T-cell (primary cell): ENCODE measurements at regions not wholly inside any gene's neighbourhood (a gene's known extent, or its start where the extent isn't known, plus 50 kb on each side); places are given as distances from the start of the nearest gene placed in this dataset.

Experiments used
- ATAC-seq, 4 experiments: fragments of 200-7000 bp in 3 of 4; fragments of 150-1000 bp in 1 of 4; cut with Tn5 transposase; replicated peaks in 1 of 4; 1 replicate in 3 of 4; 2 replicates in 1 of 4; pipeline ENCODE4 v1.10.0; 2021; ENCODE audit warnings: moderate library complexity in 3 of 4, mild to moderate bottlenecking in 2 of 4, moderate number of reproducible peaks in 1 of 4
- CTCF ChIA-PET, 2 donors: fragments of 300-600 bp; sonication (Branson Sonifier 250); formaldehyde crosslinking; loops; one replicate each; lab custom pipeline; 2022; ENCODE audit warnings: antibody characterized with exemption in 2 of 2; lab: Charles Lee
- POLR2A ChIA-PET, 2 donors: fragments of 300-600 bp; sonication (Branson Sonifier 250); formaldehyde crosslinking; loops; one replicate each; lab custom pipeline; 2022; ENCODE audit warnings: antibody characterized with exemption in 2 of 2; lab: Charles Lee
- DNase-seq, 35 experiments: peaks; one replicate each; pipeline versions ENCODE4 v3.0.0 to v3.0.0-alpha.2; 2013 to 2023
- H3K27ac ChIP-seq: one replicate; pipeline ENCODE4 v1.5.1; 2013; ENCODE audit warnings: low read length
- H3K27me3 ChIP-seq, 2 experiments: replicated peaks in 1 of 2; 1 replicate in 1 of 2; 2 replicates in 1 of 2; pipeline versions ENCODE4 v1.6.1 to v1.7.0; 2013; ENCODE audit warnings: low read length in 1 of 2, mixed read lengths in 1 of 2; ENCODE audit not compliant: control insufficient read depth in 2 of 2, insufficient read depth in 2 of 2; ENCODE audit errors: extremely low read depth in 1 of 2
- H3K36me3 ChIP-seq, 2 donors: 1 replicate in 1 of 2; 2 replicates in 1 of 2; pipeline versions ENCODE4 v1.6.1 to v1.7.0; 2013; ENCODE audit warnings: low read length in 1 of 2; ENCODE audit not compliant: control insufficient read depth in 2 of 2, insufficient read depth in 1 of 2; ENCODE audit errors: extremely low read depth in 1 of 2
- H3K4me1 ChIP-seq, 2 experiments: 1 replicate in 1 of 2; 2 replicates in 1 of 2; pipeline versions ENCODE4 v1.6.1 to v1.7.0; 2013; ENCODE audit warnings: low read length in 2 of 2, mixed read lengths in 1 of 2; ENCODE audit not compliant: insufficient read depth in 2 of 2, control insufficient read depth in 1 of 2; ENCODE audit errors: extremely low read depth in 1 of 2
- H3K4me3 ChIP-seq, 2 donors: 1 replicate in 1 of 2; 2 replicates in 1 of 2; pipeline versions ENCODE4 v1.5.1 to v1.7.0; 2013; ENCODE audit warnings: mild to moderate bottlenecking in 2 of 2, low read length in 1 of 2, moderate library complexity in 1 of 2; ENCODE audit not compliant: control insufficient read depth in 1 of 2; ENCODE audit errors: extremely low read depth in 1 of 2
- H3K9me3 ChIP-seq: 2 replicates; pipeline ENCODE4 v1.7.0; 2013
- H3K27ac Mint-ChIP-seq, 2 donors: one replicate each; pipeline ENCODE4 v1.8.0; 2020 to 2021; ENCODE audit warnings: mild to moderate bottlenecking in 2 of 2, mixed read lengths in 2 of 2
- H3K27me3 Mint-ChIP-seq, 2 donors: one replicate each; pipeline ENCODE4 v1.8.0; 2021 to 2022; ENCODE audit warnings: mixed read lengths in 2 of 2
- H3K36me3 Mint-ChIP-seq: one replicate; pipeline ENCODE4 v1.8.0; 2021; ENCODE audit warnings: mixed read lengths
- H3K4me1 Mint-ChIP-seq, 3 donors: one replicate each; pipeline ENCODE4 v1.8.0; 2020 to 2022; ENCODE audit warnings: mixed read lengths in 3 of 3, mild to moderate bottlenecking in 1 of 3
- H3K4me3 Mint-ChIP-seq, 3 donors: one replicate each; pipeline ENCODE4 v1.8.0; 2020 to 2022; ENCODE audit warnings: mild to moderate bottlenecking in 3 of 3, mixed read lengths in 3 of 3, moderate library complexity in 3 of 3
- H3K9me3 Mint-ChIP-seq, 3 donors: one replicate each; pipeline ENCODE4 v1.8.0; 2020 to 2022; ENCODE audit warnings: mixed read lengths in 3 of 3
- WGBS: methylation state at CpG from one replicate; pipeline ENCODE4 v1.1.5; 2013; ENCODE audit warnings: missing lambda C conversion rate; ENCODE audit not compliant: insufficient coverage; 5-methylcytosine and 5-hydroxymethylcytosine counted together

DNA sequence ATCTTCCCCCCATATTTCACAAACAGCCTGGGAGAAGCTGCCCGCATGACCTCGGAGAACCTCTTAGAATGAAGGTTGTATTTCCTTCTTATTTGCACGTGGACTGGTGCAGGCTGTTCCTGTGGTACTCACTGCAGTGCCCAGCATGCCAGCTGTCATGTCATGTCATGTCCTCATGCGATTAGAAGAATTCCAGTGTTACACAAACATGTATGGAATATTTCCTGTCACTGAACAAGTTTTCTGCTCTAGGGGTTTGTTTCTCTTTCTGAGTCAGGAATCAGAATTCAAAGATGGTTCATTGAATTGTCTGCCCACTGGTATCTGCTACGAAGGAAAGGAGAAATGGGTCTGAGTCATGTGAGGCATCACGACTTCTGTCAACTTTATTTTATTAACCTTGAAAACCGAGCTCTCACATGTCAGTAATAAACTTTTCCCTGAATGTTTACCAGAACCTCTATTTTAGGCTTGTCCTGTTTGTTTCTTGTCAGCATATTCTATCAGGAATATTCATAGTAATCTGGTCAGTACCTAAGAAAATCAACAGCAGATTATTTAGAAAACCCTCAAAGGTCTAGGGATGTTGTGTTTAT, 415.6 kb downstream of the GADD45G start:
- no peak overlapping the region for H3K4me3 ChIP-seq
- DNase-seq (no peak), ATAC-seq (no peak)
- H3K27ac ChIP-seq: no peak overlapping the region
- H3K4me1 Mint-ChIP-seq: peaks cover 0 to 8% (median 0%) of the 10 kb centered on the region in 3 donors
- no peak overlapping the region for H3K4me3 Mint-ChIP-seq
- H3K27me3 ChIP-seq: peaks cover 0 to 20% of the 10 kb centered on the region in 2 experiments
- no peak overlapping the region for H3K27ac Mint-ChIP-seq
- H3K36me3 Mint-ChIP-seq: no peaks in the 10 kb centered on the region
- ChIA-PET POLR2A (no interaction called here), CTCF (interaction anchor here in 1 of 2 donors (0.6 kb wide), 1 partner anchor 417 kb away, joined by 3 read pairs; no protein-coding TSS in a partner anchor)
- 67% methylated on average over 3 of the region's 7 CpGs for WGBS
- H3K9me3 Mint-ChIP-seq: peaks cover 0 to 4% (median 0%) of the 10 kb centered on the region in 3 donors
- H3K27me3 Mint-ChIP-seq: peaks cover 9% of the 10 kb centered on the region in 2 donors
- H3K9me3 ChIP-seq: no peaks in the 10 kb centered on the region
- no peaks in the 10 kb centered on the region for H3K4me1 ChIP-seq
- H3K36me3 ChIP-seq: no peaks in the 10 kb centered on the region

- Histone ChIP-seq H3K36me3 (no peaks in the 10 kb centered on the region), H3K4me3 (no peak overlapping the region), H3K4me1 (no peaks in the 10 kb centered on the region), H3K27ac (no peak overlapping the region), H3K9me3 (no peaks in the 10 kb centered on the region), H3K27me3 (peaks cover 0 to 22% of the 10 kb centered on the region in 2 experiments)
- no peak overlapping the region for H3K4me3 Mint-ChIP-seq
- POLR2A ChIA-PET: no interaction called here
- H3K4me1 Mint-ChIP-seq: peaks cover 0 to 8% (median 0%) of the 10 kb centered on the region in 3 donors
- 89% methylated on average over 12 of the region's 14 CpGs for WGBS
- CTCF ChIA-PET: no interaction called here
- no peaks in the 10 kb centered on the region for H3K36me3 Mint-ChIP-seq
- peaks cover 0 to 4% (median 0%) of the 10 kb centered on the region in 3 donors for H3K9me3 Mint-ChIP-seq
- H3K27me3 Mint-ChIP-seq: peaks cover 9% of the 10 kb centered on the region in 2 donors
- H3K27ac Mint-ChIP-seq: no peak overlapping the region
- DNase-seq (no peak), ATAC-seq (no peak)
These were observed 416.5 kb downstream of the GADD45G start for GRCh38 chr9:90021216-90021906.

DNA sequence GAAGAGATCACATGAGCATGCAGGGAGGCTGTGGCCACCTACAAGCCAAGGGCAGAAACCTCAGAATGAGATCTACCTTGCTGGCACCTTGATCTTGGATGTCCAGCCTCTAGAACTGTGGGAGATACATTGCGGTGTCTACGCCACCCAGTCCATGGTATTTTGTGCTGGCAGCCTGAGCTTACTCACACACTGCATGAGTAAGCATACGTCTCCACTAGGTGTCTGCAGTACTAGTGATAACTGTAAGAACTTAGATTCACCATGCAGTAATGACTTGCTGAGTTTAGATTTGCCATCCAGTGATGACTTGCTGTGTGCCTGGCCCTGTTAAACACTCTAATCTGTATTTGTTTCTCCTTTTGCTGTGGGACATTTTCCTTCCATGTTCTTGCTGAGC, 417.7 kb downstream of the GADD45G start:
- ChIA-PET CTCF (no interaction called here), POLR2A (no interaction called here)
- Histone ChIP-seq H3K27me3 (peaks cover 0 to 22% of the 10 kb centered on the region in 2 experiments), H3K4me3 (no peak overlapping the region), H3K4me1 (no peaks in the 10 kb centered on the region), H3K36me3 (no peaks in the 10 kb centered on the region), H3K27ac (no peak overlapping the region), H3K9me3 (no peaks in the 10 kb centered on the region)
- H3K4me3 Mint-ChIP-seq: no peak overlapping the region
- peaks cover 7 to 9% of the 10 kb centered on the region in 2 donors for H3K27me3 Mint-ChIP-seq
- H3K27ac Mint-ChIP-seq: no peak overlapping the region
- H3K9me3 Mint-ChIP-seq: peaks cover 0 to 4% (median 0%) of the 10 kb centered on the region in 3 donors
- WGBS: 100% methylated on average over 3 of the region's 3 CpGs
- H3K36me3 Mint-ChIP-seq: no peaks in the 10 kb centered on the region
- no peak for DNase-seq
- H3K4me1 Mint-ChIP-seq: peaks cover 0 to 8% (median 0%) of the 10 kb centered on the region in 3 donors
- no peak for ATAC-seq

DNA sequence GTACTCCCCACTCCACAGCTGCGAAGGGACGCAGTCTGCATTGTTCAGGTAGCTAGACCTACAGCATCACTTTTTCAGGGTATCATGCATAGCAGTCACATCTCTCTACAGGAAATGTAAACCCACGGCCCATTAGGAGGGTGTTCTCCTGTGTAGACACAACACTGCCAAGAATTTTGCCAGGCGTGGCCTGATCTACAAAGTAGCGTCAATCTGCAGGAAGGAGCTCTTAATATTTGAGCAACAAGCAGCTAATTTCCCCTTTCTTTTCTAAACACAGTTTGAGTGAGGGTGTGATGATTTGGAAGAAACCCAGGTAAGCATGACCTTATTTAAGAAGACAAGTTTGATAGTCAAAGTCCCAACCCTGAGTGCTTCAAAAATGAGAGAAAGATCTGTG, 419.0 kb downstream of the GADD45G start:
- no peak for ATAC-seq
- no peak for DNase-seq
- Mint-ChIP-seq H3K36me3 (no peaks in the 10 kb centered on the region), H3K9me3 (peaks cover 0 to 4% (median 0%) of the 10 kb centered on the region in 3 donors), H3K4me3 (no peak overlapping the region), H3K4me1 (peaks cover 0 to 6% (median 0%) of the 10 kb centered on the region in 3 donors), H3K27ac (no peak overlapping the region), H3K27me3 (peaks cover under 1 to 9% of the 10 kb centered on the region in 2 donors)
- ChIA-PET POLR2A (no interaction called here), CTCF (interaction anchor here in 1 of 2 donors (1.0 kb wide), 1 partner anchor 11 kb away, joined by 3 read pairs; no protein-coding TSS in a partner anchor)
- H3K4me1 ChIP-seq: no peaks in the 10 kb centered on the region
- 93% methylated on average over 2 of the region's 5 CpGs for WGBS
- peaks cover 0 to 16% of the 10 kb centered on the region in 2 experiments for H3K27me3 ChIP-seq
- no peaks in the 10 kb centered on the region for H3K9me3 ChIP-seq
- H3K27ac ChIP-seq: no peak overlapping the region
- H3K36me3 ChIP-seq: no peaks in the 10 kb centered on the region
- no peak overlapping the region for H3K4me3 ChIP-seq

DNA sequence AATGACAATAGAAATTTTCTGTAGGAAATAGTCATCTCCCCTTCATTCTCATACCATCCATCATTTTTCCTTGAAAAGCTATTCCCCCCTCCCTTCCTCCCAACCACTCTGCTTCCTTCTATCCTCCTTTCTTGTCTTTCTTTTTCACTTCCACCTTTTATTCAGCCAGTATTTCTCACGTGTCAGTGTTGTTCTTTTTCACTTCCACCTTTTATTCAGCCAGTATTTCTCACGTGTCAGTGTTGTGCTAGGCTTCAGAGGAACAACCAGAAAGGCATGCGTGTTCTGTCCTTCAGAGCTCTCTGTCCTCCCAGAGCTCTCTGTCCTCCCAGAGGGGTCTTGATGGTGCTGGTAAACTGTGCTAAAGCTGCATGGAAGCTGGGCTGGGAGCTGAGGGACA, 419.6 kb downstream of the GADD45G start:
- no CpG with 5 or more reads among the region's 3 CpGs for WGBS
- DNase-seq: no peak
- Histone ChIP-seq H3K36me3 (no peaks in the 10 kb centered on the region), H3K4me1 (no peaks in the 10 kb centered on the region), H3K27me3 (peaks cover 0 to 14% of the 10 kb centered on the region in 2 experiments), H3K9me3 (no peaks in the 10 kb centered on the region), H3K27ac (no peak overlapping the region), H3K4me3 (no peak overlapping the region)
- Mint-ChIP-seq H3K27me3 (peaks cover 0 to 9% of the 10 kb centered on the region in 2 donors), H3K9me3 (peaks cover 0 to 4% (median 0%) of the 10 kb centered on the region in 3 donors), H3K36me3 (no peaks in the 10 kb centered on the region), H3K4me1 (peaks cover 0 to 6% (median 0%) of the 10 kb centered on the region in 3 donors), H3K4me3 (no peak overlapping the region), H3K27ac (no peak overlapping the region)
- ChIA-PET CTCF (interaction anchor here in 1 of 2 donors (1.0 kb wide), 1 partner anchor 11 kb away, joined by 3 read pairs; no protein-coding TSS in a partner anchor), POLR2A (no interaction called here)
- no peak for ATAC-seq

- no peak overlapping the region for H3K4me3 ChIP-seq
- Mint-ChIP-seq H3K4me3 (no peak overlapping the region), H3K9me3 (peaks cover 0 to 4% (median 0%) of the 10 kb centered on the region in 3 donors), H3K27ac (no peak overlapping the region), H3K36me3 (no peaks in the 10 kb centered on the region), H3K27me3 (peaks cover 0 to 9% of the 10 kb centered on the region in 2 donors), H3K4me1 (peaks cover 0 to 6% (median 0%) of the 10 kb centered on the region in 3 donors)
- H3K4me1 ChIP-seq: no peaks in the 10 kb centered on the region
- DNase-seq (no peak), ATAC-seq (no peak)
- no peaks in the 10 kb centered on the region for H3K9me3 ChIP-seq
- WGBS: 82% methylated on average over 9 of the region's 9 CpGs
- CTCF ChIA-PET: no interaction called here
- H3K27me3 ChIP-seq: peaks cover 0 to 14% of the 10 kb centered on the region in 2 experiments
- no peaks in the 10 kb centered on the region for H3K36me3 ChIP-seq
- POLR2A ChIA-PET: no interaction called here
- no peak overlapping the region for H3K27ac ChIP-seq
These were observed 420.0 kb downstream of the GADD45G start for GRCh38 chr9:90024823-90025222.
